ENCODE measurements at regions not wholly inside any gene's neighbourhood (a gene's known extent, or its start where the extent isn't known, plus 50 kb on each side); places are given as distances from the start of the nearest gene placed in this dataset.

DNA sequence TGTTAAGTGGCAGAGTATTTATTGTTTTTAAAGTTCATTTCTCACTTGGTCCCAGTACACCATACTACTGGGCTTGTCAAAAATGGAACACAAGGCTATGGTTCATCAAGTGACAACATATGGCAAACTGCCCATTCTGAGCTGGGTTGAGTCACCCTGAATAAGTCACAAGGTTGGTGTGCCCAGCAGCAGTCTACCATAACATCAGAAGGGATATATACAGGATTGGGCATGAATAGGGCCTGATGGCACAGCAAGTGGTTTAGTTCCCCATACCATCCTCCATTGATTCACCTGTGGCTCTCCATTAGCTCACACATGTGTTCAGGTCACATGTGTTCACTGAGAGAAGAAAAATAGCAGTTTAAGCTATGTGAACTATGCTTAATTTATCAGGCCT lies 249.8 kb upstream of the PRDM9 start:
- Histone ChIP-seq H3K9me3 (replicated peaks; ENCODE audit: control insufficient read depth, insufficient read depth, low read length) (peaks cover 9% of the 10 kb centered on the region), H3K4me2 (ENCODE audit: insufficient read depth, low read length) (no peak overlapping the region), H3K79me2 (ENCODE audit: control insufficient read depth, insufficient read depth, low read length) (no peaks in the 10 kb centered on the region), H3K36me3 (ENCODE audit: control insufficient read depth in 2 of 2, extremely low read depth in 1 of 2, insufficient read depth in 2 of 2, low read length in 2 of 2) (no peaks in the 10 kb centered on the region), H3K9me1 (replicated peaks; ENCODE audit: control insufficient read depth, extremely low read depth, insufficient read depth, low read length) (no peaks in the 10 kb centered on the region), H3K4me1 (ENCODE audit: control insufficient read depth, extremely low read depth, insufficient read depth, low read length) (no peaks in the 10 kb centered on the region), H3K27ac (ENCODE audit: insufficient read depth, low read depth, low read length) (no peak overlapping the region), H2AFZ (ENCODE audit: low read depth, low read length) (no peak overlapping the region), H3K4me3 (replicated peaks in 1 of 3; ENCODE audit: insufficient read depth in 1 of 3, low read depth in 1 of 3, low read length in 3 of 3) (no peak overlapping the region), H3K27me3 (ENCODE audit: control insufficient read depth in 2 of 2, insufficient read depth in 2 of 2, low read length in 2 of 2) (no peaks in the 10 kb centered on the region), H4K20me1 (replicated peaks; ENCODE audit: control insufficient read depth, extremely low read depth, insufficient read depth, low read length) (no peaks in the 10 kb centered on the region), H3K9ac (replicated peaks; ENCODE audit: extremely low read depth, insufficient read depth, low read length) (no peak overlapping the region)
- no TSS peak for BruUV-seq (replicated peaks)
- CTCF ChIA-PET, result no interaction called here
- POLR2A ChIA-PET, result no interaction called here
- DNase-seq (ENCODE audit: low read depth, low spot score) (no peak), FAIRE-seq (no peak)
- dilution Hi-C loops (cut with MboI; ENCODE audit: extremely low pct_ligation_motif_present, low sequenced_read_pairs), result no loop called here
- intact Hi-C loops (cut with micrococcal nuclease), result no loop called here
- TF ChIP-seq GATA2 (IDR thresholded peaks at IDR 0.05; ENCODE audit: insufficient read depth, insufficient read length, low read depth, low read length), result no peak
- TF ChIP-seq MYC (IDR thresholded peaks at IDR 0.05; ENCODE audit: low read depth, low read length), result no peak
- TF ChIP-seq, protein P1, sequence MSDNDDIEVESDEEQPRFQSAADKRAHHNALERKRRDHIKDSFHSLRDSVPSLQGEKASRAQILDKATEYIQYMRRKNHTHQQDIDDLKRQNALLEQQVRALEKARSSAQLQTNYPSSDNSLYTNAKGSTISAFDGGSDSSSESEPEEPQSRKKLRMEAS (IDR thresholded peaks at IDR 0.05; ENCODE audit: insufficient read depth, insufficient read length), result no peak
- no peak for TF ChIP-seq EZH2 (IDR thresholded peaks at IDR 0.05; ENCODE audit: borderline replicate concordance, low read depth, low read length, severe bottlenecking)
- TF ChIP-seq POLR2A (IDR thresholded peaks at IDR 0.05; ENCODE audit: low read depth, low read length), result no peak
- TF ChIP-seq FOS (IDR thresholded peaks at IDR 0.05; ENCODE audit: borderline replicate concordance, insufficient read depth, low read length), result no peak
- TF ChIP-seq, protein P2, sequence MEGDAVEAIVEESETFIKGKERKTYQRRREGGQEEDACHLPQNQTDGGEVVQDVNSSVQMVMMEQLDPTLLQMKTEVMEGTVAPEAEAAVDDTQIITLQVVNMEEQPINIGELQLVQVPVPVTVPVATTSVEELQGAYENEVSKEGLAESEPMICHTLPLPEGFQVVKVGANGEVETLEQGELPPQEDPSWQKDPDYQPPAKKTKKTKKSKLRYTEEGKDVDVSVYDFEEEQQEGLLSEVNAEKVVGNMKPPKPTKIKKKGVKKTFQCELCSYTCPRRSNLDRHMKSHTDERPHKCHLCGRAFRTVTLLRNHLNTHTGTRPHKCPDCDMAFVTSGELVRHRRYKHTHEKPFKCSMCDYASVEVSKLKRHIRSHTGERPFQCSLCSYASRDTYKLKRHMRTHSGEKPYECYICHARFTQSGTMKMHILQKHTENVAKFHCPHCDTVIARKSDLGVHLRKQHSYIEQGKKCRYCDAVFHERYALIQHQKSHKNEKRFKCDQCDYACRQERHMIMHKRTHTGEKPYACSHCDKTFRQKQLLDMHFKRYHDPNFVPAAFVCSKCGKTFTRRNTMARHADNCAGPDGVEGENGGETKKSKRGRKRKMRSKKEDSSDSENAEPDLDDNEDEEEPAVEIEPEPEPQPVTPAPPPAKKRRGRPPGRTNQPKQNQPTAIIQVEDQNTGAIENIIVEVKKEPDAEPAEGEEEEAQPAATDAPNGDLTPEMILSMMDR (IDR thresholded peaks at IDR 0.05; ENCODE audit: extremely low read depth in 1 of 2, insufficient read depth in 1 of 2, low read depth in 1 of 2, low read length in 2 of 2), result no peak
- no peak for TF ChIP-seq JUN (IDR thresholded peaks at IDR 0.05; ENCODE audit: borderline replicate concordance, insufficient read depth, insufficient read length, low read depth)
- TF ChIP-seq POLR2AphosphoS5 (IDR thresholded peaks at IDR 0.05; ENCODE audit: insufficient read depth, low read depth, low read length), result no peak
